Epithelial cell of esophagus (primary cell): ENCODE measurements at regions not wholly inside any gene's neighbourhood (a gene's known extent, or its start where the extent isn't known, plus 50 kb on each side); places are given as distances from the start of the nearest gene placed in this dataset.

Source experiments
- DNase-seq: peaks from one replicate; pipeline ENCODE4 v3.0.0; 2010; ENCODE audit warnings: low read depth
- H3K4me3 ChIP-seq: 2 replicates; pipeline ENCODE4 v1.5.1; 2011; ENCODE audit warnings: mild to moderate bottlenecking, low read length, control low read depth
- CTCF ChIP-seq: IDR thresholded peaks from 2 replicates; pipeline ENCODE4 v1.5.1; 2011; ENCODE audit warnings: low read depth, mild to moderate bottlenecking, low read length, control low read depth, inconsistent platforms; ENCODE audit not compliant: insufficient read depth; ENCODE audit errors: missing control alignments

GRCh38 chr5:35308421-35308820 lies 78.1 kb upstream of the PRLR start:
- TF ChIP-seq CTCF = no peak
- no peak overlapping the region for H3K4me3 ChIP-seq
- no peak for DNase-seq

- no peak for TF ChIP-seq CTCF
- no peak for DNase-seq
These were observed 76.6 kb upstream of the PRLR start for GRCh38 chr5:35306716-35307365.

GRCh38 chr5:35305336-35306020 lies 75.2 kb upstream of the PRLR start:
- no peak for TF ChIP-seq CTCF

More at GRCh38 chr5:35306716-35307365, 76.6 kb upstream of the PRLR start:
- no peak overlapping the region for H3K4me3 ChIP-seq

GRCh38 chr5:35304291-35304690 lies 74.0 kb upstream of the PRLR start:
- H3K4me3 ChIP-seq = no peak overlapping the region
- no peak for DNase-seq
- no peak for TF ChIP-seq CTCF

More at GRCh38 chr5:35305336-35306020, 75.2 kb upstream of the PRLR start:
- H3K4me3 ChIP-seq = no peak overlapping the region
- DNase-seq = no peak

- no peak for TF ChIP-seq CTCF
- H3K4me3 ChIP-seq = no peak overlapping the region
- DNase-seq = no peak
These were observed 72.9 kb upstream of the PRLR start for GRCh38 chr5:35303152-35303551.

GRCh38 chr5:35302544-35302943 lies 72.3 kb upstream of the PRLR start:
- no peak for DNase-seq
- H3K4me3 ChIP-seq = no peak overlapping the region
- no peak for TF ChIP-seq CTCF

- DNase-seq = no peak
- no peak overlapping the region for H3K4me3 ChIP-seq
- TF ChIP-seq CTCF = no peak
These were observed 67.5 kb upstream of the PRLR start for GRCh38 chr5:35297755-35298154.
